DMS114 treated with DMSO at 0.1 percent for 48 hours (cell line): ENCODE measurements at regions not wholly inside any gene's neighbourhood (a gene's known extent, or its start where the extent isn't known, plus 50 kb on each side); places are given as distances from the start of the nearest gene placed in this dataset.

Experiments
- DNase-seq: peaks from one replicate; lab custom pipeline; 2025; ENCODE audit not compliant: unreplicated experiment; lab: John Stamatoyannopoulos, UW

DNA sequence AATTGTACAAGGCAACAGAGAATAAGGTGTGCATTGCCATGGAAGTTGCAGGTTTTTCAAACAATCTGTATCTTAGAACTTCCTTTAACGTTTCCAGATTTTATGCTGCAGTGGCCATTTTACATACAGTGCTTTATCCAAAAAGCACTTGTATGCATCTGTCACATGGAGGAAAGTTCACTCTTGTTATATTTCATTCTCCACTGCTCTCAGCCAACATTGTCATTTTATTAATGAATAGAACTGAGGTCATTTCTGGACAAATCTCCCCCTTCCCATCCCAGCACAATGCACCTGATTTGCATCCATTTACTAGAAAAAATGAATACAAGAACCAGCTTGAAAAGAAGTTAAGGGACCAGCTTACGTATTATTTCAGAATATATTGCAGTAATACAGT is 342.0 kb downstream of the USP25 start:
- DNase-seq, result no peak

DNA sequence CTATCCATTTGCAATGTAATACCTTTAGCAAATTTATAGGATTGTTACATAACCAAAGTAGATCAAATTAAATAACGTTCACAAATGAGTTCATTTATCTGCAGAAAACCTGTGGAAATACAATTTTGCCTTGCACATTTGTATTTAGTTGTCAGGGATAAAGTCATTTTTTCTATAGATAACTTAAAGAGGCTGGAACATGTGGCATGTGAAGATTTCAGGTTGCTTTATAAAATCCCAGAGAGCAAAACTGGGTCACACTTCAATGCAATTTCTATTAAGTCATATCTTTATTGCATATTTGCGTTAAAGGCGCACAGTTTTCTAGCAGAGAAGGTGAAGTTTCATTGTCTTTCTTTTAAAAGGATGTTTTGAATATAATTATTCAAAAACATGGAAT is 342.4 kb downstream of the USP25 start:
- DNase-seq, result no peak

DNA sequence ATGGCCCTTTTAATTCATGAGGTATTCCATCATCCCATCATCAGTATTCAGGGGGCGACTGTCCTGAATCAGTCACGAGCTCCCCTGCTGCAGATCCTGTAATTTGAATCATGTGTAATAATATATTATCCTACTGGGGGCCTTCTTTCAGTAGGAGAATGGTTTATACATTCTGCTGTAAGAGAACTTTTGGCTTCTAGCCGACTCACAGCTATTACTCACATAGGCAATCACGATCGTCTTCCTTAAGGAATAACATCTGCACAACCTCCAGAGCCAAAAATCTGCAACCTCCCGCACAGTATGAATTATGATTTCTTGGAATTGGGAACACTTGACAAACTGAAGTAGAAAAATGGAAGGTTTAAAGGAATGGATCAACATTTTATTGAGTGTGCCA is 343.0 kb downstream of the USP25 start:
- DNase-seq, result no peak

GRCh38 chr21:16073586-16073985 is 343.8 kb downstream of the USP25 start:
- no peak for DNase-seq

DNA sequence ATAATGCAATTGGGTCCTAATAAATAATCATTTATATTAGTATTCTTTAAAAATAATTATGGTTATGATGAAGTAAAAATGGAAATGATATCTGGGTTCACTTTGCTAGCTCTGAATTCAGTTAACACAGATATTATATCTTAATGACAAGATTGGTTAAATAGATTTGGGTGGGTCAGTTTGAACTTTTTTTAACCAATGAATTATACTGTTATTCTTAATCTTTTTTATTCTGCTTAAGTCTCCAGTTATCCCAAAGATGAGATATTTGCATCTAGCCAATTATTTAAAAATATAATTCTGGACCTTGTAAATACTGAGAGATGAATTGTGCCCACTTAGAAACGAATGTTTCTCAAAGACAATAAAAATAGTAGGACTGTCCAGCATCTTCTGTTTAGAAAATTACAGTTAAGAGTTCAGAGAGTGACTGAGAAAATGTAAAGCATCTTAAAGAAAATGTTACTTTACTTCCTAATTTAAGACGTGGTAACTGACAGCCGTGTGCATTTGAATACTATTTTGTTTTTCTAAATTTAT is 345.2 kb downstream of the USP25 start:
- no peak for DNase-seq

DNA sequence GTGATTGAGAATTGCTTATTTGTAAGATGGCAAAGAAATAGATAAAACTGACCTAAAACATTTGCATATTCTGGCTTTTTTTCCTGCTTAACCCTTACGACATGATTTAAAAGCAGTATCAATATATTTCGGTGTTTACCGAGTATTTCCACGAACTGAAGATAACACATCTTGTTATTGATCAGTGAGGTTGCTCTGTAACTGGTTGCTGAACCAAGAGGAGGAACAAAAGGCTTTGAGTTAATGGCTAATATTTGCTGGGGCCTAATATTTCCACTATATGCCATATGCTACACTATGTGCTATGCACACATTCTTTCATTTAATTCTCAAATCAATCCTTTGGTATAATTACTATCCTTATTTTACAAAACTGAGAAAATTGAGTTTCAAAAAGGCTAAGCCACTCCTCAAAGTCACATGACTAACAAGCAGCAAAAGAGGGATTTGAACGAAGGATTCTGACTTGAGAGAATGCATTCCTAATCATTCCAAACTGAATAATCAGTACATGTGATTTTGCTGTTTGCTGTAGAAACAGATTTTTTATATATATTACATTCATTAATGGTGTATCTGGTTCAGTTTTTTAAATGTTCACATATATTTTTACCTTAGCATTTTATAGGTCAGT is 346.0 kb downstream of the USP25 start:
- DNase-seq, result no peak

GRCh38 chr21:16076465-16076864 is 346.7 kb downstream of the USP25 start:
- no peak for DNase-seq

DNA sequence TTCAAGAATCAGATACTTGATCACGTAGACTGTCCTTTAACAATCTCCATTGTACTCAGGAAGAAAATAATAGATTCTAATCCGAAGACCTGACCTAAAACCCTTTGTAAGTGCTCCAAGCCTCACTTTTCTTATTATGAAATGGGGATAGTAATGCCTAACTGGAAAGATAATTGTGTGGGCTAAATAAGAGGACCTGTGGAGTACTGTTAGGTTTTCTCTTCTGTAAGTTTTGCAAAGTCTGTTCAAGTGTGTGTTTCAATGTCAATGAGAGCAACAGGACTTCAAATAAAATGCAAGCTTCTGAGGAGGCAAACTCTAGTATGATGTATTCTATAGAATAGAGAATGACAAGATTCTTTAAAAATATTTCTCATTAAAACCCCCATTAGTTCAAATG is 348.6 kb downstream of the USP25 start:
- no peak for DNase-seq

GRCh38 chr21:16079830-16080229 is 350.0 kb downstream of the USP25 start:
- no peak for DNase-seq

DNA sequence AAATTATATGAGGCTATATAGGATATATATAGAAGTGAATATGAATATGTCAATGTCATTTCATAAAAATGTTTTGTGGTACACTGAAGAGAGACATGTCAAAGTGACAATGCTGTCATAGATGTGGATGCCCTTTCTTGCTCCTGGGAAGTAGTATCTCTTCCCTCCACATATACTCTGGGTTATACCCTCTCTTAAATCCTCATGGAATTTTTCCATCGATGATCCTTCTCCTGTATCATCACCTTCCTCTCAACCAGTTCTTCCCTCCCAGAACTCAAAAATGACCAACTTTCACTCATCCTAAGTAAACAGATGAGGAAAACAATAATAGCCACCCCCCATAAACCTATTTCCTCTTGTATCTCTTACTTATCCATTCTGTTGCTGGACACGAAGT is 351.5 kb downstream of the USP25 start:
- DNase-seq, result no peak

- DNase-seq, result no peak
These were observed 352.4 kb downstream of the USP25 start for GRCh38 chr21:16082038-16082816.

DNA sequence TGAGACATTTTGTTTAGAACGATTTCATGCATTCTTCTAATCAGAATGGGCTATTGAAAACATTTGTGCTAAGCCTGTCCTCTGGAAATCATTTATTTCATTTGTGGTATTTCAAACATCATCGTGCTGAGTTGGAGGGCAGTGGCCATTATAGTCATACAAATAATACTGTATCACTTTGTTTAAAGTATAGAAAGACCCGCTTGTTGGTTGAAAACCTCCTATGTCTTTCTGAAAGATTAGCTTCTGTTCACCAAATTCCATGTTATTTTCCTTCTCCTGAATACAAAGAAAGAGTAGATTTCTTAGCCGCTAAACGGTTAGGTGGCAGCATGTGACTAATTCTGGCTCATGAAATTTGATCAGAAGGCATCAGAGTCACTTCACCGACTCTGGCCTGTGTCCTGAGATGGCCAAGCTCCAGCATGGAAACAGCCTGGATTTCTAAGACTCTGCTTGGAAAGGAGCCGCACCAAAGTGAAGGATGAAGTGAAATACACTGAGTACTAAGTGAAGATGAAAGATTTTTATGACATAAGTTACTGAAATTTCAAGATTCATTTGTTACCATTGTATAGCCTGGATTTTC is 355.1 kb downstream of the USP25 start:
- DNase-seq, result no peak

DNA sequence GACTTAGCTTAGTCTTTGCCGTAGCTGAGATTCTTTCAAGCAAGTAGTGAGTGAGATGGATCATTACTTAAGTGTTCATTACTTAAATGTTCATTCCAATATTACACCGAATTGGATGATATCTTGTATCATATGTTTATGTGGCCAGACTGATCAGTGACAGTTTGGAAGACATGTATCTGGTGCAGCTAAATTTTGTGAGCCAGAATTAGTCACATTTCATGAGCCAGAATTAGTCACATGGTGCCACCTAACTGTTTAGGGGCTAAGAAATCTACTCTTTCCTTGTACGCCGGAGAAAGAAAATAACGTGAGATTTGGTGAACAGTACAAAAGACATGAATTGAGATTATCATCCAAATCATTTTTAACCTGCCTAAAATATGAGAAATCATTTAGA is 355.6 kb downstream of the USP25 start:
- no peak for DNase-seq

DNA sequence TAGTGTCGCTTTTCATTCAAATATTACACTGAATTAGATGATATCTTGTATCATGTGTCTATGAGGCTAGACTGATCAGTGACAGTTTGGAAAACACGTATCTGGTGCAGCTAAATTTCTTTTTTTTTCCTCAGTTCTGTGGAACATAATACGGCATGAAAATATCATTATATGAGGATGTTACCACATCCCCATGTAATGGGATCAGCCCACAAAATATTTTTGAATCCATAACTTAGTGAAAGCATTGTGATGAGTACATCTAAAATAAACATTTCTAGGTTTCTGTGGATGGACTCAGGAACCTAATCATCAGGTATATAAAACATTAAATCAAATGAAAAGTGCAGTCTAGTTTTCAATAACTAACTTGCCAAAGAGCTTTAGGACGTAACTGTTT is 356.3 kb downstream of the USP25 start:
- DNase-seq, result no peak

DNA sequence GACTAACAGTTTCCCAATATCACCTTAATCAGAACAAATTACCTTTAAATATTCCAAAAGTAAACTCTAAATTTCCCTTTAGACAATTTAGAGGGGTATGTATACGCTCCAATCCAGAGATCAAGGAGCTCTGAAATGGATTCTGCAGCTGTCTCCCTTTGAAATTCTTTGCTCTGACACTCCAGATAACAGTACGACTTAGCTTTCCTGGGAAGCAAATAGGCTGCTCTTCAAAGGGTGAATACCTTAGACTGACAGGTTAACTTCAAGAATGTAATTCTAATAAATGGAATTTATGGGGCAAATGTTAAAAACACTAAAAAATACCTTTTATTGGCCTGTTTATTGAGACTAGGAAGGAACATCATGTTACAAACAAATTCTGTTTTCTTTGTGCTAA is 357.2 kb downstream of the USP25 start:
- no peak for DNase-seq

- DNase-seq, result no peak
These were observed 357.7 kb downstream of the USP25 start for GRCh38 chr21:16087523-16087922.

- DNase-seq, result no peak
These were observed 358.3 kb downstream of the USP25 start for GRCh38 chr21:16088056-16088455.

- no peak for DNase-seq
These were observed 365.2 kb downstream of the USP25 start for GRCh38 chr21:16095005-16095404.

DNA sequence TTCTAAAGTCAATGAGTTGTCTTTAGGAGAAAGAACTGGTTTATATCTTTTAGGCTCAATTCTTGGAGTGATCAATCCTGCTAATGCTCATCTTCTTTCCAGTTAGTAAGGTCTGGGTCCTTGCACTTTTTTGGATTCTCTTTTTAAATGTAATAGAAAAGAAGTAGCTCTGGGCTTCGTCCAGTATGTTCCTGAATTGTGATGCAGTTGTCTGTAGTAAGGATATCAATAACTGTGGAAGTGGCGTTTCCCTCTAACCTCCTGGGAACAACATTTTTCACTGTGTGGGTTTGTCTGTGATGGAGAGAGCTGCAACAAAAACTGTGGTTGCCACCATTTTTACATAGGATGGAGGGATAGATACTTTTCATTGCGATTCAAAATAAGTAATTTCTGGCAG is 367.2 kb downstream of the USP25 start:
- DNase-seq, result no peak

DNA sequence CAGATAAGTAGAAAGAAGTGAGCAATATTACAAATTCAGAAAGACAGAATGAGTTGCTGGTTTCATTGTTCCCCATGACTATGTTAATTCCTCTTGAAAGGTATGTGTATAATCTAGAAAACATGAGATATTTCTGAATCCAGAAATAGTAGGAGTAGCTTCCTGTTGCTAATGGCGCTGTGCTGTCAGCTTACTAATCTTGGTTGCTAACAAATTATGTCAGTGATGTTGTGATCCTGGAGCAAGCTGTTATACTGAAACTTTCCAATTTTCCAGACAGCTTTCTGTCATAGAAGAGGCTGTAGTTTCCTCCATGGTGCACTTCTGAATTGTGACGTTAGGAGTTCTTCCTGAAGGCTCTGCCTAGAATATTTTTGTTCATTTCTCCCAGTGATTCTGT is 372.3 kb downstream of the USP25 start:
- DNase-seq, result no peak

DNA sequence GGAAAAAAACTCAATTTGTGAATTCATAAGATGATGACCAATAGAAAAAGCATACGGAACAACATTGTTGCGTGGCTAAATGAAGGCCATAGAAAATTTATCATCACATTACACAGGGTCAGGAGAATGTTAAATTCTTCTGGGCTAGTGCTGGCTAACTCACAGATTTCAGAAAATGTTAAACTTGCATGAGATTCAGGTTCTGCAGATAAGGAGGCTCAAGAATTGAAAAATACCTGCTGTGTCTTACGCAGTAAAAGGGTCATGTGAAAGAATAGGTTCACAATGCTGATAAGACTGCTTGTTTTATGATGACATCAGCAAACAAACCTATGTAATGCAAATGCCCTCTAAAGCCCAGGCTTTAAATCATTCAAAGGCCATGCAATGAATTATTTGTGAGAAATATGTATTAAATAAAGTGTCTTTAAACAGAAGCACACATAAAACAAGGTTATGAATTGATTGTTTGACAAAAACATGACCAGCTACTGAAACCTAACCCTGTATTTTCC is 378.8 kb downstream of the USP25 start:
- no peak for DNase-seq
